Naive thymus-derived CD4-positive, alpha-beta T cell (primary cell): ENCODE measurements at regions not wholly inside any gene's neighbourhood (a gene's known extent, or its start where the extent isn't known, plus 50 kb on each side); places are given as distances from the start of the nearest gene placed in this dataset.
"Not testable (repeated sequence)": the region's sequence is repeated elsewhere in the genome, so short reads cannot be mapped to it uniquely, and the experiment has no call there.

Experiments
- ATAC-seq: fragments of 150-1000 bp; cut with Tn5 transposase; 2 replicates; pipeline ENCODE4 v1.10.0; 2021; ENCODE audit warnings: mild to moderate bottlenecking, moderate library complexity
- CTCF ChIA-PET: fragments of 350-600 bp; sonication (Branson Sonifier 250); formaldehyde crosslinking; loops from one replicate; lab custom pipeline; 2021; ENCODE audit warnings: antibody characterized with exemption; lab: Charles Lee
- POLR2A ChIA-PET: fragments of 350-600 bp; sonication (Branson Sonifier 250); formaldehyde crosslinking; loops from one replicate; lab custom pipeline; 2021; ENCODE audit warnings: antibody characterized with exemption, inconsistent platforms; lab: Charles Lee
- DNase-seq, 9 donors: peaks; one replicate each; pipeline versions ENCODE4 v3.0.0 to v3.0.0-alpha.2; 2020 to 2022; ENCODE audit warnings: mixed read lengths in 1 of 9
- H3K27ac ChIP-seq: one replicate; pipeline ENCODE4 v1.7.0; 2013; ENCODE audit warnings: mild to moderate bottlenecking, low read depth, low read length, moderate library complexity
- H3K27me3 ChIP-seq, 2 donors: one replicate each; pipeline ENCODE4 v1.7.0; 2013; ENCODE audit warnings: low read length in 2 of 2, mild to moderate bottlenecking in 2 of 2, moderate library complexity in 2 of 2; ENCODE audit not compliant: control insufficient read depth in 2 of 2, insufficient read depth in 2 of 2
- H3K36me3 ChIP-seq, 3 experiments: 1 replicate in 2 of 3; 2 replicates in 1 of 3; pipeline ENCODE4 v1.7.0; 2013; ENCODE audit warnings: low read length in 3 of 3, mild to moderate bottlenecking in 3 of 3, moderate library complexity in 1 of 3; ENCODE audit not compliant: insufficient read depth in 3 of 3, control insufficient read depth in 2 of 3
- H3K4me1 ChIP-seq, 2 donors: one replicate each; pipeline ENCODE4 v1.7.0; 2013; ENCODE audit warnings: low read length in 2 of 2, mild to moderate bottlenecking in 2 of 2, moderate library complexity in 1 of 2; ENCODE audit not compliant: control insufficient read depth in 2 of 2, insufficient read depth in 2 of 2
- H3K4me3 ChIP-seq: 2 replicates; pipeline ENCODE4 v1.7.0; 2013; ENCODE audit warnings: mild to moderate bottlenecking, low read length
- H3K9me3 ChIP-seq, 3 experiments: 1 replicate in 2 of 3; 2 replicates in 1 of 3; pipeline ENCODE4 v1.7.0; 2013; ENCODE audit warnings: low read length in 3 of 3; ENCODE audit not compliant: control insufficient read depth in 2 of 3
- H3K27ac Mint-ChIP-seq, 9 donors: one replicate each; pipeline ENCODE4 v1.8.0; 2020 to 2022; ENCODE audit warnings: mixed read lengths in 9 of 9, mild to moderate bottlenecking in 8 of 9, moderate library complexity in 5 of 9, inconsistent platforms in 2 of 9
- H3K27me3 Mint-ChIP-seq, 5 donors: one replicate each; pipeline ENCODE4 v1.8.0; 2021 to 2022; ENCODE audit warnings: mixed read lengths in 5 of 5, mild to moderate bottlenecking in 1 of 5
- H3K36me3 Mint-ChIP-seq, 5 donors: one replicate each; pipeline ENCODE4 v1.8.0; 2020 to 2022; ENCODE audit warnings: mixed read lengths in 5 of 5, mild to moderate bottlenecking in 3 of 5, inconsistent platforms in 1 of 5
- H3K4me1 Mint-ChIP-seq, 7 donors: one replicate each; pipeline ENCODE4 v1.8.0; 2020 to 2022; ENCODE audit warnings: mixed read lengths in 7 of 7, mild to moderate bottlenecking in 3 of 7, inconsistent platforms in 1 of 7
- H3K4me3 Mint-ChIP-seq, 10 donors: one replicate each; pipeline ENCODE4 v1.8.0; 2020 to 2022; ENCODE audit warnings: mild to moderate bottlenecking in 10 of 10, mixed read lengths in 10 of 10, moderate library complexity in 6 of 10, inconsistent platforms in 2 of 10
- H3K9me3 Mint-ChIP-seq, 11 donors: one replicate each; pipeline ENCODE4 v1.8.0; 2020 to 2022; ENCODE audit warnings: mixed read lengths in 11 of 11, mild to moderate bottlenecking in 4 of 11, inconsistent platforms in 1 of 11, moderate library complexity in 1 of 11
- intact Hi-C, 2 donors: fragments of 100-400 bp; cut with micrococcal nuclease; formaldehyde crosslinking; loops; one replicate each; pipeline ENCODE4 v1.15.1; 2023

DNA sequence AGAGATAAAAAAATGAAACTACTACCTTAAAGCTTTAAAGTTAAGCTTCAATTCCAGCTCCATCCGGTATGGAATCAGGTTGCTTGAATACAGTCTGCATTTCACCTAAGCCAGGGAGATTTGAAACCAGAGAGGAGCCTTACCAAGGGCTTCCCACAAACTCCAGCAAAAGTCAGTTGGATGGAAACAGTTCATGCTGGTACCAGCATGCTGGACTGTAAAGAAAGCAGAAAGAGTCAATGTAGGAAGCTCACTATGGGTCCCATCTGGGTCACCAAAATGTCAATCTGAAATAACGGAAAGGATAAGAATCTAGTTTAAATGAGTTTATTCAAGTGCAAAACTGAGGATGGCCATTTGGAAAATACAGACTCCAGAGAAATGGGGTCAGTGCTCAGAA is 65.3 kb downstream of the CDO1 start:
- Histone ChIP-seq H3K36me3 (no peaks in the 10 kb centered on the region), H3K4me3 (no peak overlapping the region), H3K27me3 (no peaks in the 10 kb centered on the region), H3K27ac (no peak overlapping the region), H3K4me1 (no peaks in the 10 kb centered on the region), H3K9me3 (no peaks in the 10 kb centered on the region)
- Mint-ChIP-seq H3K4me3 (no peak overlapping the region), H3K27me3 (peaks cover 22 to 60% (median 41%) of the 10 kb centered on the region in 5 donors), H3K4me1 (peaks cover 0 to 8% (median 0%) of the 10 kb centered on the region in 7 donors), H3K9me3 (peaks cover 0 to 10% (median 5%) of the 10 kb centered on the region in 11 donors), H3K27ac (no peak overlapping the region), H3K36me3 (peaks cover 0 to 2% (median 0%) of the 10 kb centered on the region in 5 donors)
- no peak for ATAC-seq
- no peak for DNase-seq
- POLR2A ChIA-PET = no interaction called here
- CTCF ChIA-PET = no interaction called here
- intact Hi-C loops = no loop called here

DNA sequence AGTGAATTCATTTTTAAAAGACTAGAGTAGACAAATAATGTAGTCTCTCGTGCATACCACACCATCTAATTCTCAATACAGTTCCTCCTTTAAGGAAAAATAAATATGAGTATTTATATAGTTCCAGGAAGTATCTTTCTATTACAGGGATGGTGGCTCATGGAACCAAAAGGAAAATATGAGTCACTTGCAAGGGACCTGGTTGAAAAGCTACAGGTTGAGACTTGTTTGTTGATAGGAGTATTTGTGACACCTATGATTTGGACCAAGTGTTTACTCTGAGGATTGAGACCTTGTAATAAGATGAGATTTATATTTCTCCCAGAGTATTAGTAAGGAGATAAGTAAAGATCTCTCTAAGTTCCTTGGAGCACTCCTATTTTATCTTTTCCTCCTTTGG is 67.4 kb downstream of the CDO1 start:
- no peaks in the 10 kb centered on the region for H3K4me1 ChIP-seq
- Mint-ChIP-seq H3K4me1 (peaks cover 0 to 8% (median 0%) of the 10 kb centered on the region in 7 donors), H3K4me3 (no peak overlapping the region), H3K36me3 (peaks cover 0 to 4% (median 0%) of the 10 kb centered on the region in 5 donors), H3K9me3 (peaks cover 0 to 31% (median 15%) of the 10 kb centered on the region in 11 donors), H3K27me3 (peaks cover 18 to 54% (median 29%) of the 10 kb centered on the region in 5 donors), H3K27ac (no peak overlapping the region)
- H3K27ac ChIP-seq = no peak overlapping the region
- ATAC-seq (no peak), DNase-seq (no peak)
- ChIA-PET CTCF (no interaction called here), POLR2A (no interaction called here)
- intact Hi-C loops = no loop called here
- no peak overlapping the region for H3K4me3 ChIP-seq
- H3K27me3 ChIP-seq = no peaks in the 10 kb centered on the region
- no peaks in the 10 kb centered on the region for H3K36me3 ChIP-seq
- peaks cover 0 to 3% (median 0%) of the 10 kb centered on the region in 3 experiments for H3K9me3 ChIP-seq

DNA sequence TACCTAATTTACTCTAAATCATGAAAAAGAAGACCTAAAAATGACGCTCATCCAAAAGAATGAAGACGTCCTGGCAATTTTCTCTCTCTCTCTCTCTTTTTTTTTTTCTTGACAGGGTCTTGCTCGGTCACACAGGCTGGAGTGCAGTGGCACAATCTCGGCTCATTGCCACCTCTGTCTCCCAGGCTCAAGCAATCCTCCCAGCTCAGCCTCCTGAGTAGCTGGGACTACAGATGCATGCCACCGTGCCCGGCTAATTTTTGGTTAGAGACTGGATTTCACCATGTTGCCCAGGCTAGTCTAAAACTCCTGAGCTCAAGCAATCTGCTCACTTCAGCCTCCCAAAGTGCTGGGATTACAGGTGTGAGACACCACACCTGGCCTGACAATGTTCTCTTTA is 77.2 kb downstream of the CDO1 start:
- H3K4me1 Mint-ChIP-seq, H3K4me1 ChIP-seq, H3K36me3 Mint-ChIP-seq, H3K4me3 Mint-ChIP-seq, intact Hi-C loops, H3K27me3 ChIP-seq, H3K4me3 ChIP-seq, H3K36me3 ChIP-seq, H3K9me3 ChIP-seq, H3K27ac Mint-ChIP-seq, CTCF ChIA-PET, DNase-seq, POLR2A ChIA-PET, H3K27ac ChIP-seq, ATAC-seq: not testable (repeated sequence)
- peaks cover 13 to 28% (median 23%) of the 10 kb centered on the region in 5 donors for H3K27me3 Mint-ChIP-seq
- peaks cover 0 to 38% (median 13%) of the 10 kb centered on the region in 11 donors for H3K9me3 Mint-ChIP-seq

DNA sequence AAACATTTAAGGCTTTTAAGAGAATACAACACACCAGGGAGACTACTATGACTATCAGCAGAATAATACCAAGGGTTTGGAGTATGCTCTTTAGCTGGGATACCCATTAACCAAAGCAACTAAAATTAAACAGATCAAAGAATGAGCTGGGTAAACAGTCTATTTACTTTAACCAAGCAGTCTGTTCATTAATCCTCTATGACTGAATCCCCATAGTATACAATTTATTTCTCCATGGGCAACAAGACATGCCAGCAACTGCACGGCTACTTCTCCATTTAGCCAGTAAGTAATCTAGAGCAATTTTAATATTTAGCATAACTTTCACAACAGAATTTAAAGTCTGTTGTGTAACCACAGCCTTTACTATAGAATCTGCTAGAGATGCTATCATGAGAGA is 77.6 kb downstream of the CDO1 start:
- peaks cover 0 to 34% (median 9%) of the 10 kb centered on the region in 11 donors for H3K9me3 Mint-ChIP-seq
- no peaks in the 10 kb centered on the region for H3K27me3 ChIP-seq
- ChIA-PET POLR2A (no interaction called here), CTCF (no interaction called here)
- H3K36me3 ChIP-seq = no peaks in the 10 kb centered on the region
- ATAC-seq = no peak
- H3K4me3 Mint-ChIP-seq = no peak overlapping the region
- H3K4me1 Mint-ChIP-seq = peaks cover 0 to 10% (median 0%) of the 10 kb centered on the region in 7 donors
- H3K4me1 ChIP-seq = no peaks in the 10 kb centered on the region
- intact Hi-C loops = no loop called here
- peaks cover 13 to 30% (median 19%) of the 10 kb centered on the region in 5 donors for H3K27me3 Mint-ChIP-seq
- peaks cover 0 to 6% (median 0%) of the 10 kb centered on the region in 5 donors for H3K36me3 Mint-ChIP-seq
- H3K9me3 ChIP-seq = no peaks in the 10 kb centered on the region
- no peak for DNase-seq
- no peak overlapping the region for H3K27ac Mint-ChIP-seq
- no peak overlapping the region for H3K4me3 ChIP-seq
- H3K27ac ChIP-seq = no peak overlapping the region

DNA sequence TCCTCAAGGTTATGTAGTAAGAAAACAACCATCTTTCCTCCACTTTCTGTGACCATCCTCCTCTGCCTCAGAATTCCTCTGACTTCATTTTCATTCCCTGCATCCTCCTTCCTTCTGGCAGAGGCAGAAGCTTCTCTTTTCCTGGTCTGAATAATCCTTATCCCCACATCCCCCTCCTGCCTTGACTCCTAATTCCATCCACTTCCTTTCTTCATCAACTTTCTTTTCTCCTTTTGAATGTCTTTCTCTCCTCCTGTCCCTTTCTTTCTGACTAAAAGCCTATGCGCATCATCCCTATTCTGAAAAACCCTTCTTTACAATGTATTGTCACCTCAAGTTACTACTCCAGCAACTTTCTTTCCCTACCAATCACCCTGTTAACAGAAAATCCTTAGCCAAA is 79.0 kb downstream of the CDO1 start:
- ATAC-seq (no peak), DNase-seq (no peak)
- Mint-ChIP-seq H3K4me1 (peaks cover 0 to 10% (median 0%) of the 10 kb centered on the region in 7 donors), H3K36me3 (peaks cover 0 to 3% (median 0%) of the 10 kb centered on the region in 5 donors), H3K27me3 (peaks cover 14 to 39% (median 16%) of the 10 kb centered on the region in 5 donors), H3K4me3 (no peak overlapping the region), H3K9me3 (peaks cover 0 to 21% (median 3%) of the 10 kb centered on the region in 11 donors), H3K27ac (no peak overlapping the region)
- Histone ChIP-seq H3K4me3 (no peak overlapping the region), H3K4me1 (no peaks in the 10 kb centered on the region), H3K36me3 (no peaks in the 10 kb centered on the region), H3K27me3 (no peaks in the 10 kb centered on the region), H3K27ac (no peak overlapping the region), H3K9me3 (no peaks in the 10 kb centered on the region)
- CTCF ChIA-PET = no interaction called here
- intact Hi-C loops = no loop called here
- POLR2A ChIA-PET = no interaction called here

DNA sequence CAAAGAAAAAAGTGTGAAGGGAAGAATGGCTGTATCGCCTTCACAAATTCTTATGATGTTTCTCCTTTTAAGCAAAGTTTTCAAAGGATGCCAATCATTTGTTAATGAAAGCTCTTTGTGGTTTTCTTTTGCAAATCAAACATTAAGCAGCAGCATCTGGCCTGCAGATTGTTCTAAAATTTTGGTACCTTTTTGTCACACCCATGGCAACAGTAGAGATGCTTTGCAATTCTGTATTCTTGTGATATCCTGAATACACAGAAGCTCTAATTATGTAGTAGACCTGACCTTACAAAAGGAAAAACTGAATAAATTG is 79.8 kb downstream of the CDO1 start:
- peaks cover 0 to 12% (median 1%) of the 10 kb centered on the region in 11 donors for H3K9me3 Mint-ChIP-seq
- ATAC-seq (no peak), DNase-seq (no peak)
- no peak overlapping the region for H3K4me3 Mint-ChIP-seq
- intact Hi-C loops = no loop called here
- POLR2A ChIA-PET = no interaction called here
- H3K27me3 Mint-ChIP-seq = peaks cover 14 to 31% (median 17%) of the 10 kb centered on the region in 5 donors
- Histone ChIP-seq H3K27ac (no peak overlapping the region), H3K9me3 (no peaks in the 10 kb centered on the region), H3K27me3 (no peaks in the 10 kb centered on the region), H3K36me3 (no peaks in the 10 kb centered on the region), H3K4me1 (no peaks in the 10 kb centered on the region), H3K4me3 (no peak overlapping the region)
- CTCF ChIA-PET = no interaction called here
- peaks cover 0 to 10% (median 0%) of the 10 kb centered on the region in 7 donors for H3K4me1 Mint-ChIP-seq
- no peak overlapping the region for H3K27ac Mint-ChIP-seq
- peaks cover 0 to 3% (median 0%) of the 10 kb centered on the region in 5 donors for H3K36me3 Mint-ChIP-seq

DNA sequence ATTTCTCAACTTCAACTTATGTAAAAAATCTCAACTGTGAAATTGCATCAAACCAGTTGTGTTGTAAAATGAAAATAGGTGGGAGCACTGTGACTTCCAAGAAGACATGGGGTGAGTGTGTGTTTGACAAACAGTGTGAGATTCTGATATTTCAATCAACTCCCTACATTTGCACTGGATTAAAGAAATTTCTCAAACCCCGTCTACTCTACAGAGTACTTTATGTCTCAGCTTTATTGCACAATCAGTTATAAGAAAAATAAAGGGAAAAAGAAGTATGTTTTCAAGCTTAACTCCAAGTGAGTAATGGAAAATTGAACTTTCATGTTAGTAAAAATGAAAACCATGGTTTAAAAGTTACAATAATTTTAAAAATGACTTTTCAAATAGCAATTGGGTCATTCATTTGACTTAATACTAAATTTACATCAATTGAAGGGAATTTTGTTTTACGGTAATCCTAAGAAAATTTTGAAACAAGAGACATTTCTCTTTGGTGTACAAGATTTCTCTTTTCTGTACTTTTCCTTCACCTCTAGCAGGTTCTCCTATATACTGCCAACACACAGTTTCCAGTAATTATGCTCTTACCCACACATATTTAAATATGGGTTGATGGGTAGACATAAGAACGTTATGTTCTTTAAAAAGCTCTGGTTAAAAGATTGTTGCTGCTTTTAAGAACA is 80.3 kb downstream of the CDO1 start:
- Histone ChIP-seq H3K9me3 (no peaks in the 10 kb centered on the region), H3K27me3 (no peaks in the 10 kb centered on the region), H3K4me3 (no peak overlapping the region), H3K27ac (no peak overlapping the region), H3K36me3 (no peaks in the 10 kb centered on the region), H3K4me1 (no peaks in the 10 kb centered on the region)
- no peak overlapping the region for H3K4me3 Mint-ChIP-seq
- H3K36me3 Mint-ChIP-seq = peaks cover 0 to 3% (median 0%) of the 10 kb centered on the region in 5 donors
- DNase-seq = no peak
- peaks cover 0 to 7% (median 1%) of the 10 kb centered on the region in 11 donors for H3K9me3 Mint-ChIP-seq
- ChIA-PET POLR2A (no interaction called here), CTCF (no interaction called here)
- H3K4me1 Mint-ChIP-seq = peaks cover 0 to 10% (median 0%) of the 10 kb centered on the region in 7 donors
- no peak for ATAC-seq
- intact Hi-C loops = no loop called here
- H3K27ac Mint-ChIP-seq = no peak overlapping the region
- peaks cover 14 to 30% (median 22%) of the 10 kb centered on the region in 5 donors for H3K27me3 Mint-ChIP-seq
